Smooth muscle cell of the brain vasculature (primary cell): ENCODE measurements at regions not wholly inside any gene's neighbourhood (a gene's known extent, or its start where the extent isn't known, plus 50 kb on each side); places are given as distances from the start of the nearest gene placed in this dataset.

Experiments used
- DNase-seq: peaks from one replicate; pipeline ENCODE4 v3.0.0-alpha.2; 2012; ENCODE audit warnings: low read depth, low spot score

DNA sequence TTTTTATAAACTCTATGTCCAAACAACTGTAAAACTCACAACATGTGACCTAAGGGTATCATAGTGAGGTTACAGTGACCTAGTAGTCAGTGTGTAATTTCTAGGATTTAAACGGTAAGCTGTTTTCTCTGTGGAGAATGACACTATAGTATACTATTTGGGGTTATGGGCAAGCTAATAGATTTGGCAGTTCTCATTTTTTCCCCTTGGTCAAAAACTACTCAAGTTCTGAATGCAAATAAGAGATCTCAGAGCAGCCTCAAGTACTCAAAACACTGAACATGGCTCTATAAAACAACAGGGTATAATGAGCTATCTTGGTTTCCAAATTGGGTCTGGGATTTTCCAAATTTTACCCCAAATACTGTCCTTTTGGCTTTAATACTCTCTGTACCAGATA, 88.5 kb upstream of the HMCN1 start:
- DNase-seq: no peak

DNA sequence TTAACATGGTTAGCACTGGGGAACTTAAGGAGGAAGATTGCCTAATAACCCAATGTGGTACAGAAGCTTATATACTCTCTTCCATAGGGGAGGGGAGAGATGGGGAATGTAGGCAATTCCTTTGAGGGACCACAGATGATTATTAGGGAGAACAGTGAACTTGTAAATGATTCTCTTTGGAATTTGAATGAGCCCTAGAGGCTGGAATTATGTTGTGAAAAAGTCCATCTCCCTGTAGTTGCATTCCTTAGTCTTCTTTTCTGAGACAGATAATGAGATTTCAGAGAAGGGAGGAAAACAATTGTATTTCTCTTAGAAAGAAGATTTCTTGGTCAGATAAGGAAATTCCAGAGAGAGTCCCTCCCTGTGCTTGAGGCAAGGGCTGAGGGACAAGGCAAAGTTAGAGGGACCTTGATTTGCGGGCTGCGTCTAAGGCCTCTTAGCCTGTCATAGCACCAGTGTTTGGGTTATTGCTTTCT, 89.0 kb upstream of the HMCN1 start:
- DNase-seq: no peak

DNA sequence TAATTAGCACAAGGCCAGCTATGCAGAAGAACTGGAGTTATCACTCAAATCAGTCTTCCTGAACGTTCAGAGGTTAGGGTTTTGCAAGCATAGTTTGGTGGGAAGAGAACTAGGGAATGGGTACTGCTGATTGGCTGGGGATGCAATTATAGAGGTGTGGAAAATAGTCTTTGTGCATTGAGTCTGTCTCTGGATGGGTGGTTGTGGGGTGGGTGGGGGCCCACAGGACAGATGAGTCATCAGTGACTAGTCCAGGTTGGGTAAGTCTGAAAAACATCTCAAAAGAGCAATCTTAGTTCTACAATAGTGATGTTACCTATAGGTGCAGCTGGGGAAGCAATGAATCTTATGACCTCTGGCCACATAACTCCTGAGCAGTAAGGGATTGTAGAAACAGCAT, 89.7 kb upstream of the HMCN1 start:
- DNase-seq: no peak

DNA sequence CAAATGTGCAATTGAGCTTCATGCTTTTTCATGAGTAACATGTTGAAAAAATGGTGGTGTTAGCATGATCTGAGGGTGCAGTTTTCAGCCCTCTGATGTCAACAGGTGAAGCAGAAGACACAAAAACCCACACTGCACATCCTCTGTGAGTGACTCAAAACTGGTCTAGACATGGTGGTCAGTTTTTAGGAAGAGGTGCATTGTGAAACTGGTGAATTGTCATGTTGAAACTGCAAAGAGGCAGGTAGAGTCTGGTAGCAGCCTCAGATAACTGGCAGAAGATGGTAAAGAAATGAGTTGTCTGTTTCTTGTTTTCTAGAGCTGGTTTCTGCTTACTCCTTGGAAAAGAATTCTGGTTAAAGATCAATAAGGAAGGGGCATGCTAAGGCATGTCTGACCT, 97.3 kb upstream of the HMCN1 start:
- no peak for DNase-seq

DNA sequence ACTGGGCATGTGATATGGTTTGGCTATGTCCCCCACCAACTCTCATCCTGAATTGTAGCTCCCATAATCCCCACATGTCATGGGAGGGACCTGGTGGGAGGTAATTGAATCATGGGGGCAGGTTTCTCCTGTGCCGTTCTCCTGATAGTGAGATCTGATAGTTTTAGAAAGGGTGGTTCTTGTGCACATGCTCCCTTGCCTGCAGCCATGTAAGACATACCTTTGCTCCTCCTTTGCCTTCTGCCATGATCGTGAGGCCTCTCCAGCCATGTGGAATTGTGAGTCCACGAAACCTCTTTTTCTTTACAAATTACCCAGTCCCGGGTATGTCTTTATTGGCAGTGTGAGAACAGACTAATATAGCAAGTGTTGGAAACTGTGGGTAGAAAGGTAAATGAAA, 99.5 kb upstream of the HMCN1 start:
- DNase-seq: no peak

DNA sequence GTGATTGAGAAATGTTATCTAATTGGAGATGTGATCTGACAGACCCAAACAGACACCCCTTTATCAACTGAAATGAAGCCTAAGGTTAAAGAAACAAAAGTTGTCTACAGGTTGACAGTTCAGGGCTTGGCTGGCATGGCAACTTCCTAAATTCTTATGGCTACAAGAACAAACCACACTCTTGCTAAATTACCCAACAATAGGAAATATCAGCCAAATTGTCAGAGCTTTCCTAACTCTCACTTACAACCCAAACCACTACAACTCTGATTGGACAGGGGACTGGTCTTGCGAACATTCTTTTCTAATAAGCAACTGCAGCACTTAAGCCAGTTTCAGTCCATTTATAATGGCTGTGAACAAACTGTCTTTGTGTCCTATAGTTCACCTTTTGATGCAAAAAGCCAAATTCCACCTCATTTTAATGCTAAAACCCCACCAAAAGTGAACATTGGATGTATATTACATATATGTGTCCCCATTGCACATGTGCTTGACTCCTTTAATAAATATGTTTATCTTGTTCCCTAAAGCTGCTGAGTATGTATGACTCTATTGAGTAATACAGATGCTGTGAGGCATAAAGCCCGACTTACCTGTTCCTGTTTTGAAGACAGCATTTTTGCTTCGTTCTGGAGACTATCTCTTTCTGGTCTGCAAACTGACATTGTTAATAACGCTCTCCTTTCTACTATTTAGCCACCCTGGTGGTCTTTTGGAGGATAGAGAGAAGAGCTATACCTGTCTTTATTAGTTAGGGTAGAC, 101.3 kb upstream of the HMCN1 start:
- no peak for DNase-seq

DNA sequence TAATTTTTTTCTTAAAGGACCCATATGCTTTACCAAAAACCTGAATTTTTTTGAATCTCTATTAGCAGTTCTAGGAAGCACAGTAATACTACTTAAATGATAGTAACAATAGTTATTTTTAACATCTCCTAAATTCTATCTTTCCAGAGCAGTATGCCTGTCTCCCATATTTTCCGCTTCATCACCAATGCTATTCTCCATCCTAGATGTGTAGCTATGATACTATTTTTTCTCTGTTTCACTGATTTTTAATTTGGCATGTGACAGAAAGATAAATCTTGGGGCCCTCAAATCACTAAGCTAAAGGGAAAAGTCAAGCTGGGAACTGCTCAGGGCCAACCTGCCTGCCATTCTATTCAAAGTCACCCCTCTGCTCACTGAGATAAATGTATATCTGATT, 102.3 kb upstream of the HMCN1 start:
- DNase-seq: no peak

DNA sequence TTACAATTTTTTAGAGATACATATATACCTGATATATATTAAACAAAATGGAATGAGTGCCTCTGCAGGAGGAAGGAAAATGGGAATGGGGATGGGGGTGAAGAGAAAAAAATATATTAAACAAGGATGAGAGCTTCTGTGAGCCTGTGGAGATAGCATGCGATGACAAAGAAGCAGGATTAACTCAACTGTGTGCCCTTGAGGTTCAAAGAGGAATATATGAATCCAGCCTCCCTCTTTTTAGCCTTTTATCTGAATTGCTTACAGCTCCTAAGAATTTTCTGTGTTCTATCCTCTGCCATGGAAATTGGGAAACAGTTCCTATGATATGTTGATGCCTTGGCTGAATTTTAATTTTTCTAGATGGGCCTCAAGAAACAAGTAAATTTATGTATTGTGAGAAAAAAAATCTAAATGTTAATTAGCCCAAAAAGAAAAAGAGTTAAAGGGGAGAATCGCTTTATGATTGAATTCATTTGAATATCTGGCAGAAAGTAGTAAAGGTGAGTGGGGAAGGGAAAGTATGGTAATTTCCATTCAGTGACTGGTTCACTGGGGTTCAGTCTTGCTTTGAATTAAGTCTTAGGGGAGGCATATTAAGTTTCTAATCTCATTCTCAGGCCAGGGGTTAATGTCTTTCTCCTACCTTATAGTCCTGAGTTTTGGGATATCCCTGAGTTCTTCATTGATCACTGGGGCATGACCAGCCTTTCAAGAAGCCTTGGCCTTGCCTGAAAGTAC, 106.3 kb upstream of the HMCN1 start:
- no peak for DNase-seq

DNA sequence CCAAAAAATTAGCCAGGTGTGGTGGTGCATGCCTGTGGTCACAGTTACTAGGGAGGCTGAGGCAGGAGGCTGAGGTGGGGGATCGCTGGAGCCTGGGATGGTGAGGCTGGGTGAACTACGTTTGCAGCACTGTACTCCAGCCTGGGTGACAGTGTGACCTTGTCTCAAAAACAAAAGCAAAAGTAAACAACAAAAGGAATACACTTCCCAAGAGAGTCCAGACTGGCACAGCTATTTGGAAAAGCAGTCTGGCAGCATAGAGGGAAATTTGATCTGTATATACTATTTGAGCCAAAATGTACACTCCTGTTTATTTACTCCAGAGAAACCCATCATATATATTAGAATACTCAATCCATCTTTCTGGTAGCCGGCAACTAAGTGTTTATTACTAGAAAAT, 107.0 kb upstream of the HMCN1 start:
- DNase-seq: no peak

DNA sequence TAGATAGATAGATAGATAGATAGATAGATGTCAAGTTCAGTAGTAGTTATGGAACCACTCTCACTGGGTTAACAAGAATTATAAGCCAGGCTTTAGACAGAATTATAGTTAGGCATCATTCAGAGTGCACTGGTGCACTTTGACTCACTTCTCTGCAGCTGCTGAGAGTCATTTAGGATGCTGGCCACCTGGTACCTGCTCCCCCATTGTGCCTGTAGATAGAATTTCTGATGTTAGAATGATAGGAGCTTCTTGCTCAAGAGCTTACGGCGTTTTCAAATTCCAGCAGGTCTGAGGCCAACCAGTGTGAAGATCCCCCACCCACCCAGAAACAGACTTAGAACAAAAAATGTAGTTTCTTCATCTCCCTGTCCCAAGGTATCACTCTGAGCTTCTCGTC, 107.8 kb upstream of the HMCN1 start:
- no peak for DNase-seq

DNA sequence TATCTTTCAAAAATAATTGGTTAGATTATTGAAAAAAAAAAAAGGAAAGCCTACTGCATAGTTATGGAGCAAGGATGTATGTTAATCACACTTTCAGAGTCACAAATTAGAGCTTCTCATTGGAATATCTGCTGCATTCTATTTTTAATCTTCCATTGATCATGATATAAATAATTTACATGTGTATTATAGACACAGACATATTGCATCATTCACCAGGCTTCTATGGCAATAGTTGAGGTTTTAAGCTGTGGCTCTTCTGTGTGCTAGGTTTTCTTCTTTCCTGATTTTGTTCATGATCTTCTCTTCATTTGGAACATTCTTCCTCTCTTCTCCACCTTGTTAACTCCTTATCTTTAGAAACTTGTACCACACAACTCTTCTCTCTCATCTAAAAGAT, 123.2 kb upstream of the HMCN1 start:
- no peak for DNase-seq

DNA sequence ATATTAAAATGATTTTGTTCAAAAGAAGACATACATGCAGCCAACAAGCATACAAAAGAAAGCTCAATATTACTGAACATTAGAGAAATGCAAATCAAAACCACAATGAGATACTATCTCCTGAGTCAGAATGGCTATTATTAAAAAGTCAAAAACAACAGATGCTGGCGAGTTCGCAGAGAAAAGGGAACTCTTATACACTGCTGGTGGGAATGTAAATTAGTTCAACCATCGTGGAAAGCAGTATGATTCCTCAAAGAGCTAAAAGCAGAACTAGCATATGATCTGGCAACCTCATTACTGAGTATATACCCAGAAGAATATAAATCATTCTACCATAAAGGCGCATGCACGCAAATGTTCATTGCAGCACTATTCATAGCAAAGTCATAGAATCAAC, 126.0 kb upstream of the HMCN1 start:
- DNase-seq: no peak

DNA sequence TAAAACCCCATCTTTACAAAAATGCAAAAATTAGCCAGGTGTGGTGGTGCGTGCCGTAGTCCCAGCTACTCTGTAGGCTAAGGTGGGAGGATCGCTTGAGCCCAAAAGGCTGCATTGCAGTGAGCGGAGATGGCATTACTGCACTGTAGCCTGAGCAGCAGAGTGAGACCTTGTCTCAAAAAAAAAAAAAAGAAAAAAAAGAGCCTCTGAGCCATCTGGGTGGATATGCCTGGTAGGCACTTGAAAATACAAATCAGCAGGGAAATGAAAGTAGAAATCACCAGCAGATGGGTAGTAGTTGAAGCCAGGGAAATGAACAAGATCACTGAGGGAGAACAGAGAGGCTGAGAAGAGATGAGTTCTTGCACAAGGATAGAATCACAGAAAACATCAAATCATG, 131.0 kb upstream of the HMCN1 start:
- no peak for DNase-seq

DNA sequence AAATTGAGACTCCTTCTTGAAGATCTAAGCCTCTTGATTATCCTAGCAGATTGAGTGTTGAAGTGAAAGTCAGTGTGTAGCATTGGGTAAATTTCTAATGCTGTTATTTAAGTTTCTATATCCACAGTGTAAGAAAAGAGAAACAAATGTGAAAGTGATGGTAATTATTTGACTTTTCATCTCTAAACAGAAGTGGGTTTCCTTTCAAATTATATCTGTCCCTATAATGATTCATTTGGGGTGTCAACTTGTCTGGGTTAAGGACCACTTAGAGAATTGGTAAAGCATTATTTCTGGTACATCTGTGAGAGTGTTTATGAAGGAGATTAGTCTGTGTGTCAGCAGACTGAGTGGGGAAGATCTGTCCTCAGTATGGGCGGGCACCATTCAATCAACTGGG, 133.0 kb upstream of the HMCN1 start:
- DNase-seq: no peak

DNA sequence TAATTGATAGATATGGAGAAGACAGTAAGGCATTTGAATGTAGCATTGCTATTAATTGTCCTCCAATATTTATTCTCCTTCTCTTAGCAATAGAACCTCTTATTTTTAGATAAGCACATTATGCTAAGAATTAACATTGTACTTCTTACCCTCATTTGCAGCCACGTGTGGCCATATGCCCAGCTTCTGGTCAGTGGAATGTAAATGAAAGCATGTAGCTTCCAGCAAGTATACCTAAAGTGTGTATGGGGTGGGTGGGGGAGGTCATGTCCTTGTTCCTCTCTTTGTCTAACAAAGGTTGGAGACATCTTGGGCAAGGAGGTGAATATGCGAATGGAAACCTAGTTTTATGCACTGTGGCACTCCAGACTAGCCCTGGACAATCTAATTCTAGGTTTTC, 133.6 kb upstream of the HMCN1 start:
- DNase-seq: no peak

DNA sequence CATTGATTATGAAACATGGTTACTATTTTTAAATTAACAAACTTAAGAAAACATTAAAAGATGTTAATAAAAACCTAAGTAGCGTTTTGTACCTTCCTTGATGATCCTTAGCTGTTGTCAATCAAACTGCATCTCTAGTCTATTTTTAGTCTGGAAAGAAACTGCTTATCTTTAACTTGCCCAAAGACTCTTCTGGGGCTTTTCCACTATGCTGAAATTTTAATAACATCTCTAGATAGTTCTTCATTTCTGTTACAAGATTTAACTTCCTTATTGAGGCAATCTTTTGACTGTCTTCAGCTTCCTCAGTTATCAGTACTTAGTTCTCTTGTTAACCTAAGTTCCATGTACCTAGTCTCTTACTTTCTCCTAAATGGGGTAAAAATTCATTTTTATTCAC, 135.9 kb upstream of the HMCN1 start:
- DNase-seq: no peak

DNA sequence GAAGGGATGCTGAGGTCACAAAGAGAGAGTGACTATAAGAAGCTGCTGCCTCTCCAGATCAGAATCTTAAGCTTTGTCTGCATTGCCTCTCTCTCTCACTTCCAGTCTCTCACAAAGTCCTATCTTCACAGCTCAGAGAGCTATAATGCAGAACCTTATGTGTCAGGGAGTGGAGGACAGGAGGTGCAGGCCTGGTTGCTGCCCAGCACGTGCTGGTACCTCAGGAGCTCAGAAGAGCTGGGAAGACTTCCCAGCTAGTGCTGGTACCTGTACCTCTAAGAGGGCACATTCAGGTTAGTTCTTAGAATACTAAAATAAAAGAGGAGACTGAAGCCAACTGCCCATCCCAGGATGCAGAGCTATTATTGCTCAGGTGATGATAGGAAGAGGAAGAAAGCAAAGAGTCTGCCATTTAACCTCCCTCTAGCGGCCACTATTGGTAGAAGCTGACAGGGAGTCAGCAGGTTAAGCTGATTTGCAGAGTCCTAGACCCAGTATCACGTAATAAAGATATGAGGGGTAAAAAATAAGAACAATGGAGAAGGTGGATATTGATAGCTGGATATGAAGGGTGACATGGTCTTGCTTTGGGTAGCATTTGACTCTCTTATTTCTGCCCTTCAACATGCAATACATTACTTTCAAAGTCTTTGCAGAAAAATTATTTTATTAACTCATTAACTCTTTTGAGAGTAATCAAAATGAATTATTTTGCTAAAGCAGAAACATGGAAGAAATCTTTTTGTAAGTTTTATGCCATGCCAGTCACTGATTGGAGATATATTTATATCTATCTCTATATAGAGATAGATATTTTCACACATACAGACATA, 138.1 kb upstream of the HMCN1 start:
- peak; percentile 17 for DNase-seq

DNA sequence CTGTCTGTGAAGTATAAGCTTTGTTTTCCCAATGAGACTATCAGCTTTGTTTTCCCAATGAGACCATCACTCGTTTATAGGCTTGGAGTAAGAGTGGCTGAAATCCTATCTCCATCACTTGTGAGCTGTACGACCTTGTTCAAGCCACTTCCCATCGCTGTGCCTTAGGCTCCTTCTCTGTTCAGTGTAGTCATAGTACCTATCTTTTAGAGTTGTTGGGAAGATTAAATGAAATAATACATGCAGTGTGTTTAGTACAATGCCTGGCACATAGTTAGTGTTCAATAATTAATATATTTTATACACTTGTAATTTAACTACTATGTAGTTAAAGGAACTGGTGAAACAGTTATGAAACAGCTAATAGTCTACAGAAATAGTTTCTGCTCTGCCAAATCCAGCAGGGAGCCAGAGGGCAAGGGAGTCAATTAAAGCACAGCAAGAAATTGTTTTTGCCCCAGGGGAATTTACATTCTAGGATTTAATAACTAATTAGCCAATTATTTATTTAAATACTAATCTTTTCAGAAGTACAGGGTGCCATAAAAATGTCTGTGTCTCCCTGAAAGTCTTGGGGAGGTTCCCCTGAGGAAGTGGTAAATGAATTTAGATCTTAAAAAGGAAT, 139.3 kb upstream of the HMCN1 start:
- DNase-seq: no peak

DNA sequence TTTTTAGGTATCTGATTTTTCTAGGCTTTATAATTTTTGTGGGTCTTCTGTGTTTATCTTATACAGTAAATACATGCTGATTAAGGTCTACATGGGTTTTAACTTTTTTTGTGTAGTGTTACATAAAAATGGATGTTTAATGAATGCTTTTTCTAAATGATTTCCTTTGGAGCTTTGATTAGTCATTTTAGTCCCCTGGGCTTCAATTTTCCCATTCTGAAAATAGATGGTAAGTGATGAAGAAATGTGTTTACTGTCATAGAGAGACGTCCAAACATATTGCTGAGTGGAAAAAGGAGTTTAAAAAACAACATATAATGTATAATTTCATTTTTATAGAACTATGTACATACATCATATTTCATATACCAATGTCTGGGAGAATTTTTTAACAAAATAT, 140.9 kb upstream of the HMCN1 start:
- DNase-seq: no peak

DNA sequence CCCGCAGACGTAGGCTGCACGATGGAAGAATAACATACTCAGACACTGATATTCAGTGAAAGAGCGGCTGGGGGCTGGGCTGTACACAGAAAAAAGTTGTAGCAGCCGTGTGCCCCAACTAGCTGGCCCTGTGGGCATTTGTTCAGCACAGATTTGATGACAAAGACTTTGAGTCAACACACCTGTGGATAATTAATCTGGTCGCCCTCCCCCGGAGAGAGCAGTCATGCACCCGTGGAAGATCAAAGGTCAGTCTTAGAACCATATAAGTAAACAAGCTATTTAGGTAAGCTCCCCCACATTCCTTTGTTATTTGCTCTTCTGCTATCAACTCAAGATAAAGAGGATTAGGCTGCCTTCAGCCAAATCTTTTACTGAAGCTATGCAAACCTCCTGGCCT, 148.4 kb upstream of the HMCN1 start:
- DNase-seq: no peak

DNA sequence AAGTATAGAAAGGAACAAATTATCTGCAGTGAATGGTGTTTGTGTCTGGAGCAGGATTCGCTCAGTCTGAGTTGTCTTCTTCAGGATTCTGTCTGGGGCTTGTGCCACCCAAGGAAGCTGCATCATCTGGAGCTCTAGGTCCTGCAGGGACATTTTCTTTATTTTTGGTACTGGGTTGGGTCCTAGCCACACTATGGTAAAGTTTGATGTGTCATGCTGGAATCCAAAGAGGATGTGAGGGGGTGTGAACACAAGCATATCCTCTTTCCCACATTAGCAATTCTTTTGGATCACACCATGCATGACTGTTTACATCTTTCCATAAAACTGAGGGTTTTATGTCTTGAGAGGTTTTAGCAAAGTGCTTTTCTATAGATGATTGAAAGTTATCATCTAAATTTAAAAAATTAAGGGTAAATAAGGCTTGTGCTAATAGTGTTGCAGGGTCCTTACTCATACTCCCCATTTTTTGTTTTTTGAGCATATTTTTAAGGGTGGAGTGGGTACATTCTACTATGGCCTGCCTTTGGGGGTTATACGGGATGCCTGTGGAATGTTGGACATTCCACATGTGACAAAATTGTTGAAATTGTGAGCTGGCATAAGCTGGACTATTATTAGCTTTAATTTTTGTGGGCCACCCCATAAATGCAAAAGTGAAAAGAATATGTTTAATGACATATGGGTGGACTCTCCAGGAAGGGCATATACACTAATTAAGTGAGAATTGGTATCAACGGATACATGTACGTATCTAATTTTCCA, 152.0 kb upstream of the HMCN1 start:
- DNase-seq: no peak
